Fibroblast of the aortic adventitia (primary cell): ENCODE measurements at regions not wholly inside any gene's neighbourhood (a gene's known extent, or its start where the extent isn't known, plus 50 kb on each side); places are given as distances from the start of the nearest gene placed in this dataset.

Source experiments
- DNase-seq: peaks from one replicate; pipeline ENCODE4 v3.0.0-alpha.2; 2010; ENCODE audit warnings: low read depth
- H3K4me3 ChIP-seq: 2 replicates; pipeline ENCODE4 v1.5.1; 2011; ENCODE audit warnings: low read depth, mild to moderate bottlenecking, control low read depth, low read length, moderate library complexity
- TF ChIP-seq, protein P1 (sequence below): IDR thresholded peaks from 2 replicates; pipeline ENCODE4 v1.5.1; 2011; ENCODE audit warnings: mild to moderate bottlenecking, low read length, control low read depth, inconsistent platforms; ENCODE audit not compliant: insufficient read depth

- TF ChIP-seq, protein P1, sequence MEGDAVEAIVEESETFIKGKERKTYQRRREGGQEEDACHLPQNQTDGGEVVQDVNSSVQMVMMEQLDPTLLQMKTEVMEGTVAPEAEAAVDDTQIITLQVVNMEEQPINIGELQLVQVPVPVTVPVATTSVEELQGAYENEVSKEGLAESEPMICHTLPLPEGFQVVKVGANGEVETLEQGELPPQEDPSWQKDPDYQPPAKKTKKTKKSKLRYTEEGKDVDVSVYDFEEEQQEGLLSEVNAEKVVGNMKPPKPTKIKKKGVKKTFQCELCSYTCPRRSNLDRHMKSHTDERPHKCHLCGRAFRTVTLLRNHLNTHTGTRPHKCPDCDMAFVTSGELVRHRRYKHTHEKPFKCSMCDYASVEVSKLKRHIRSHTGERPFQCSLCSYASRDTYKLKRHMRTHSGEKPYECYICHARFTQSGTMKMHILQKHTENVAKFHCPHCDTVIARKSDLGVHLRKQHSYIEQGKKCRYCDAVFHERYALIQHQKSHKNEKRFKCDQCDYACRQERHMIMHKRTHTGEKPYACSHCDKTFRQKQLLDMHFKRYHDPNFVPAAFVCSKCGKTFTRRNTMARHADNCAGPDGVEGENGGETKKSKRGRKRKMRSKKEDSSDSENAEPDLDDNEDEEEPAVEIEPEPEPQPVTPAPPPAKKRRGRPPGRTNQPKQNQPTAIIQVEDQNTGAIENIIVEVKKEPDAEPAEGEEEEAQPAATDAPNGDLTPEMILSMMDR, result no peak
- no peak overlapping the region for H3K4me3 ChIP-seq
- no peak for DNase-seq
Measured at GRCh38 chr10:83075815-83076355, 1063.4 kb upstream of the GHITM start.

DNA sequence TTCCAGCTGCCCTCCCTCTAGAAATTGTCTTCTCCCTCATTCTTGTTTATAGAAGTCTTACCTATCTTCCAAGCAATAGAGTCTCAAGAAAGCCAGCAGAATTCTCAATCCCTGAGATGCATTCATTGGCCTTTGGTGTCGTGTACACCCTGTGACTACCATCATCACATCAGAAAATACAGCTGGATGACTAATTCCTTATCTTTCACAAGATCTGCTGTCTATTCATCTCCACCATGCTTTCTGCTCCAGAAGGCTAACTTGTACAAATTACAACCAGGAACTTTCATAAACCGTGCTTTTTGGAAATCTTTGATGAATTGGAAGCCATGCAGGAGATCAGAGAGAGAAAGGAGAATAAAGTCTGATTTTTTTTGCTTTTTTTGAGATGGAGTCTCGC lies 1062.9 kb upstream of the GHITM start:
- no peak overlapping the region for H3K4me3 ChIP-seq
- DNase-seq, result no peak
- TF ChIP-seq, protein P1, result no peak

DNA sequence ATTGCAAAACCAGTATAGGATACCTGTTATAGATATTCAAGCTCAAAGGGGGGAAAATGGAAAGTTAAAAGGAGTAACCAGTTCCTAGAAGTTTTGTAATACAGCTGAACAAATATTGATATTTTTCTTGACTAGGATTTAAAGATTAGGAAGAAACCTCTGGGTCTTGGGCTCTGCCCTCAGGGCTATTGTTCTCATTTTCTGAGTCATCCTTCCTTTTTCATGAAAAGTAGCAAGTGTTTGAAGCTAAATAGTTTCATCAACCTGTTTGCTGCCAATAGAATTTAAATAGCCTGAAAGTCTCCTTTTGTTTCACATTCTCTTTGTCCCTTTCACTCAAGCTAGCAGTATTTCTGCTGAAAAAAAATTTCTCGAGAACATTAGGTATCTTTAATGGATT lies 1061.1 kb upstream of the GHITM start:
- TF ChIP-seq, protein P1, result no peak
- H3K4me3 ChIP-seq, result no peak overlapping the region
- DNase-seq, result no peak

DNA sequence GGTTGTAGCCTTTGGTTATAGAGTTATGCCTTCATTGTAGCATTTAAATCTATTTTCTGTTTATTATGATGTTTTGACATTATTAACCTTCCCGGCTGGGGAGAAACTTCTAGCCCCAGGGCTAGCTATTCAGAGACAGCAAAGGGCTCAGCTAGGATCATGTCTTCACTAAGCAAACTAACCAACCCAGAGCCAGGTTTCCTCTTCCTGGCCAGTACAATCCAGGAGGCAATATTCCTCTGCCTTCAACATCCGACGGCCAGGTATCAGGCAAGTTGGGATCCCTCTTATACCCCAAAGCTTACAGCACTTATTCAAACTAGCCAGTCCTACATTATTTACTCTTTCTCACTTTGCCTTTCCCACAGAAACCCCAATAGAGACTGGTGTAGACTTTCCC lies 1060.7 kb upstream of the GHITM start:
- no peak for DNase-seq
- TF ChIP-seq, protein P1, result no peak
- no peak overlapping the region for H3K4me3 ChIP-seq

DNA sequence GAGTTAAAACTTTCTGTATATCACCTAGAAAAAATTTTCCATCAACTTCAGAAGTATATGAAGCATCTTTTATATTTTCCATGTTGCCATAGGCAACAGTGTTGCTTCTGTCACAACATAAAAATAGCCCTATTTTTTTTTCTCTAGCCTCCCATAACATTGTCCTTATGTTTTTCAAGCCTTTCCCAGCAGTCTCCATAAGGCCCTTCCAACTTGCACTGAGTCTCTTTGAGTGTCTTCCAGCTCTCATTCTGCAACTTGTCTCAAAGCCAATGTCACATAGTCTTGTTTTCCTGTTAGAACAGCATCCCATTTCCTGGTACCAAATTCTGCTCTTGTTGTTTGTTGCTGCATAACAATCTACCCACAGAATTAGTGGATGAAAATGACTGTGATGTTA lies 1055.5 kb upstream of the GHITM start:
- no peak overlapping the region for H3K4me3 ChIP-seq
- DNase-seq, result no peak
- TF ChIP-seq, protein P1, result no peak

- TF ChIP-seq, protein P1, result no peak
- DNase-seq, result no peak
- H3K4me3 ChIP-seq, result no peak overlapping the region
Measured at GRCh38 chr10:83089335-83089734, 1050.0 kb upstream of the GHITM start.

DNA sequence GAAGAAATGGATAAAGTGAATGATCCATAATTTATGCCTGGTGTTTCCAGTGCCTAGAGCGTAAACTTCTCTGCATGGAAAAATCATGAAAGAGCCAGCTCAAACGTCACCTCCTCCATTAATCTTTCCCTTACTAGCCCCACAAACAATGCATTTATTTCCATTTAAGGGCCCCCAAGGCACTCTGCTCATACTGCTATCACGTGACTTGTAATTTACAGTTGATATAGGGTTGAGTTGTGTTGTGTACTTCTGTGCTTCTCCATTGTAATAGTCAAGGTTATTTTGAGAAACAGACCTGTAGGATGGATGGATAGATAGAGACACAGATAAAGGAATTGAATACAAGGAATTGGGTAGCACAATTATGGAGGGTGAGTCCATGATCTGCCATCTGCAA lies 1034.7 kb upstream of the GHITM start:
- DNase-seq, result no peak
- no peak overlapping the region for H3K4me3 ChIP-seq
- TF ChIP-seq, protein P1, result no peak
